GM10248 (cell line): ENCODE measurements at regions not wholly inside any gene's neighbourhood (a gene's known extent, or its start where the extent isn't known, plus 50 kb on each side); places are given as distances from the start of the nearest gene placed in this dataset.

Experiments
- CTCF ChIA-PET: fragments of 300-600 bp; sonication (Branson Sonifier 250); formaldehyde crosslinking; extraction: SDS; loops from one replicate; lab custom pipeline; 2021; ENCODE audit warnings: antibody characterized with exemption; lab: Yijun Ruan, JAX
- POLR2A ChIA-PET: fragments of 350-650 bp; sonication (Branson Sonifier 250); formaldehyde crosslinking; extraction: SDS; loops from one replicate; lab custom pipeline; 2020; ENCODE audit warnings: antibody characterized with exemption; lab: Yijun Ruan, JAX
- DNase-seq: peaks from one replicate; pipeline ENCODE4 v3.0.0; 2012; ENCODE audit errors: extremely low spot score
- CTCF ChIP-seq: IDR thresholded peaks from 2 replicates; pipeline ENCODE4 v1.5.1; 2012; ENCODE audit warnings: mild to moderate bottlenecking, low read depth; ENCODE audit errors: extremely low read depth, missing control alignments, control extremely low read depth

- no peak for TF ChIP-seq CTCF
- DNase-seq: no peak
- POLR2A ChIA-PET: no interaction called here
- CTCF ChIA-PET: no interaction called here
Measured at GRCh38 chrX:39017716-39018115, 216.5 kb downstream of the MID1IP1 start.

- TF ChIP-seq CTCF: no peak
- CTCF ChIA-PET: no interaction called here
- POLR2A ChIA-PET: no interaction called here
- DNase-seq: no peak
Measured at GRCh38 chrX:39018541-39018940, 217.3 kb downstream of the MID1IP1 start.

- POLR2A ChIA-PET: no interaction called here
- no peak for TF ChIP-seq CTCF
- CTCF ChIA-PET: no interaction called here
- no peak for DNase-seq
Measured at GRCh38 chrX:39019056-39019455, 217.8 kb downstream of the MID1IP1 start.

GRCh38 chrX:39020051-39020669, 218.9 kb downstream of the MID1IP1 start:
- ChIA-PET POLR2A (no interaction called here), CTCF (no interaction called here)
- no peak for TF ChIP-seq CTCF
- DNase-seq: no peak

GRCh38 chrX:39022106-39022505, 220.8 kb downstream of the MID1IP1 start:
- no peak for TF ChIP-seq CTCF
- ChIA-PET POLR2A (no interaction called here), CTCF (interaction anchor here (1.2 kb wide), 1 partner anchor 139 kb away, joined by 3 read pairs; no protein-coding TSS in a partner anchor)
- DNase-seq: no peak

GRCh38 chrX:39029221-39029620, 228.0 kb downstream of the MID1IP1 start:
- ChIA-PET POLR2A (no interaction called here), CTCF (no interaction called here)
- TF ChIP-seq CTCF: no peak
- no peak for DNase-seq

GRCh38 chrX:39030636-39031035, 229.4 kb downstream of the MID1IP1 start:
- TF ChIP-seq CTCF: no peak
- DNase-seq: no peak
- ChIA-PET CTCF (no interaction called here), POLR2A (no interaction called here)
